GM18508 (cell line): ENCODE measurements at regions not wholly inside any gene's neighbourhood (a gene's known extent, or its start where the extent isn't known, plus 50 kb on each side); places are given as distances from the start of the nearest gene placed in this dataset.
"Not testable (repeated sequence)": the region's sequence is repeated elsewhere in the genome, so short reads cannot be mapped to it uniquely, and the experiment has no call there.

Experiments used
- ATAC-seq: cut with Tn5 transposase; IDR thresholded peaks from one replicate; pipeline ENCODE4 v1.9.1; 2021; ENCODE audit warnings: moderate number of reproducible peaks; ENCODE audit not compliant: insufficient read depth, unreplicated experiment

GRCh38 chr2:47964277-47964676 is 58.0 kb upstream of the FBXO11 start:
- ATAC-seq = no peak

- no peak for ATAC-seq
Observed at GRCh38 chr2:47964722-47965434, 58.6 kb upstream of the FBXO11 start.

- not testable (repeated sequence) for ATAC-seq
Observed at GRCh38 chr2:47976728-47977127, 70.4 kb upstream of the FBXO11 start.

GRCh38 chr2:47984041-47984440 is 77.7 kb upstream of the FBXO11 start:
- ATAC-seq = no peak

- ATAC-seq = no peak
Observed at GRCh38 chr2:47990503-47990902, 84.2 kb upstream of the FBXO11 start.

GRCh38 chr2:47992671-47993070 is 86.4 kb upstream of the FBXO11 start:
- no peak for ATAC-seq

GRCh38 chr2:47996808-47997207 is 90.5 kb upstream of the FBXO11 start:
- no peak for ATAC-seq

- no peak for ATAC-seq
Observed at GRCh38 chr2:47999512-47999911, 93.2 kb upstream of the FBXO11 start.

- ATAC-seq = no peak
Observed at GRCh38 chr2:48001498-48001897, 95.2 kb upstream of the FBXO11 start.

- ATAC-seq = no peak
Observed at GRCh38 chr2:48006094-48006493, 99.8 kb upstream of the FBXO11 start.

GRCh38 chr2:48007699-48008268 is 101.5 kb upstream of the FBXO11 start:
- no peak for ATAC-seq

GRCh38 chr2:48009256-48009655 is 103.0 kb upstream of the FBXO11 start:
- no peak for ATAC-seq

- ATAC-seq = no peak
Observed at GRCh38 chr2:48015421-48015820, 109.1 kb upstream of the FBXO11 start.

- ATAC-seq = no peak
Observed at GRCh38 chr2:48016225-48017019, 110.1 kb upstream of the FBXO11 start.

- no peak for ATAC-seq
Observed at GRCh38 chr2:48017136-48017535, 110.8 kb upstream of the FBXO11 start.

- no peak for ATAC-seq
Observed at GRCh38 chr2:48018480-48018879, 112.2 kb upstream of the FBXO11 start.

GRCh38 chr2:48026865-48027264 is 120.6 kb upstream of the FBXO11 start:
- ATAC-seq = no peak

- no peak for ATAC-seq
Observed at GRCh38 chr2:48032765-48033164, 126.5 kb upstream of the FBXO11 start.

- ATAC-seq = no peak
Observed at GRCh38 chr2:48034295-48034694, 128.0 kb upstream of the FBXO11 start.

- no peak for ATAC-seq
Observed at GRCh38 chr2:48036312-48036711, 130.0 kb upstream of the FBXO11 start.

GRCh38 chr2:48039209-48039990 is 133.1 kb upstream of the FBXO11 start:
- no peak for ATAC-seq
